ENCODE measurements at regions not wholly inside any gene's neighbourhood (a gene's known extent, or its start where the extent isn't known, plus 50 kb on each side); places are given as distances from the start of the nearest gene placed in this dataset.

GRCh38 chr16:79276501-79276900 lies 324.0 kb downstream of the MAF start:
- Histone ChIP-seq H2AFZ (ENCODE audit: low read depth, low read length) (no peak overlapping the region), H3K36me3 (ENCODE audit: insufficient read depth, low read length) (no peaks in the 10 kb centered on the region), H3K27ac (ENCODE audit: low read depth, low read length) (no peak overlapping the region), H3K4me1 (ENCODE audit: insufficient read depth, low read length) (no peaks in the 10 kb centered on the region), H3K4me2 (ENCODE audit: low read length) (no peak overlapping the region), H3K9me3 (ENCODE audit: insufficient read depth, low read depth, low read length) (peaks cover 3% of the 10 kb centered on the region), H4K20me1 (ENCODE audit: insufficient read depth, low read length) (no peaks in the 10 kb centered on the region), H3K79me2 (ENCODE audit: insufficient read depth, low read length) (no peaks in the 10 kb centered on the region), H3K4me3 (ENCODE audit: insufficient read depth, low read depth, low read length) (no peak overlapping the region), H3K27me3 (ENCODE audit: insufficient read depth, low read length) (no peaks in the 10 kb centered on the region), H3K9ac (ENCODE audit: low read length) (no peak overlapping the region)
- H3K4me3 Mint-ChIP-seq (ENCODE audit: unreplicated experiment): no peak overlapping the region
- H3K27me3 Mint-ChIP-seq (ENCODE audit: low read depth, unreplicated experiment): peaks cover 30% of the 10 kb centered on the region
- no peaks in the 10 kb centered on the region for H3K4me1 Mint-ChIP-seq (ENCODE audit: low read depth, unreplicated experiment)
- no peak for DNase-seq (ENCODE audit: low read depth)
- no peak for TF ChIP-seq EZH2 (IDR thresholded peaks at IDR 0.05; ENCODE audit: insufficient read depth, low read length)
- no peak for FAIRE-seq
- no peaks in the 10 kb centered on the region for H3K9me3 Mint-ChIP-seq (ENCODE audit: unreplicated experiment)
- H3K36me3 Mint-ChIP-seq (ENCODE audit: low read depth, unreplicated experiment): no peaks in the 10 kb centered on the region
- H3K27ac Mint-ChIP-seq (ENCODE audit: unreplicated experiment): no peak overlapping the region

- Histone ChIP-seq H3K79me2 (ENCODE audit: insufficient read depth, low read length) (no peaks in the 10 kb centered on the region), H3K36me3 (ENCODE audit: insufficient read depth, low read length) (no peaks in the 10 kb centered on the region), H4K20me1 (ENCODE audit: insufficient read depth, low read length) (no peaks in the 10 kb centered on the region), H3K4me1 (ENCODE audit: insufficient read depth, low read length) (no peaks in the 10 kb centered on the region), H3K4me3 (ENCODE audit: insufficient read depth, low read depth, low read length) (no peak overlapping the region), H3K27ac (ENCODE audit: low read depth, low read length) (no peak overlapping the region), H3K27me3 (ENCODE audit: insufficient read depth, low read length) (no peaks in the 10 kb centered on the region), H3K9me3 (ENCODE audit: insufficient read depth, low read depth, low read length) (peaks cover 4% of the 10 kb centered on the region), H2AFZ (ENCODE audit: low read depth, low read length) (no peak overlapping the region), H3K9ac (ENCODE audit: low read length) (no peak overlapping the region), H3K4me2 (ENCODE audit: low read length) (no peak overlapping the region)
- Mint-ChIP-seq H3K4me1 (ENCODE audit: low read depth, unreplicated experiment) (peaks cover 5% of the 10 kb centered on the region), H3K27ac (ENCODE audit: unreplicated experiment) (no peak overlapping the region), H3K9me3 (ENCODE audit: unreplicated experiment) (no peaks in the 10 kb centered on the region), H3K27me3 (ENCODE audit: low read depth, unreplicated experiment) (peaks cover 15% of the 10 kb centered on the region), H3K36me3 (ENCODE audit: low read depth, unreplicated experiment) (no peaks in the 10 kb centered on the region), H3K4me3 (ENCODE audit: unreplicated experiment) (no peak overlapping the region)
- no peak for FAIRE-seq
- no peak for DNase-seq (ENCODE audit: low read depth)
- TF ChIP-seq CTCF (IDR thresholded peaks at IDR 0.05; ENCODE audit: insufficient read depth, low read depth, low read length) (no peak), EZH2 (IDR thresholded peaks at IDR 0.05; ENCODE audit: insufficient read depth, low read length) (no peak)
Observed at GRCh38 chr16:79274264-79274663, 326.3 kb downstream of the MAF start.

- Mint-ChIP-seq H3K9me3 (ENCODE audit: unreplicated experiment) (no peaks in the 10 kb centered on the region), H3K36me3 (ENCODE audit: low read depth, unreplicated experiment) (no peaks in the 10 kb centered on the region), H3K4me1 (ENCODE audit: low read depth, unreplicated experiment) (peaks cover 5% of the 10 kb centered on the region), H3K4me3 (ENCODE audit: unreplicated experiment) (no peak overlapping the region), H3K27ac (ENCODE audit: unreplicated experiment) (no peak overlapping the region), H3K27me3 (ENCODE audit: low read depth, unreplicated experiment) (peaks cover 3% of the 10 kb centered on the region)
- no peaks in the 10 kb centered on the region for H3K27me3 ChIP-seq (ENCODE audit: insufficient read depth, low read length)
- no peak overlapping the region for H2AFZ ChIP-seq (ENCODE audit: low read depth, low read length)
- no peak overlapping the region for H3K4me2 ChIP-seq (ENCODE audit: low read length)
- H3K9me3 ChIP-seq (ENCODE audit: insufficient read depth, low read depth, low read length): peaks cover 2% of the 10 kb centered on the region
- no peak overlapping the region for H3K4me3 ChIP-seq (ENCODE audit: insufficient read depth, low read depth, low read length)
- no peak for FAIRE-seq
- H3K27ac ChIP-seq (ENCODE audit: low read depth, low read length): no peak overlapping the region
- H3K36me3 ChIP-seq (ENCODE audit: insufficient read depth, low read length): no peaks in the 10 kb centered on the region
- H3K4me1 ChIP-seq (ENCODE audit: insufficient read depth, low read length): no peaks in the 10 kb centered on the region
- H3K9ac ChIP-seq (ENCODE audit: low read length): no peak overlapping the region
- H4K20me1 ChIP-seq (ENCODE audit: insufficient read depth, low read length): no peaks in the 10 kb centered on the region
- no peak for DNase-seq (ENCODE audit: low read depth)
- TF ChIP-seq CTCF (IDR thresholded peaks at IDR 0.05; ENCODE audit: insufficient read depth, low read depth, low read length): no peak
- TF ChIP-seq EZH2 (IDR thresholded peaks at IDR 0.05; ENCODE audit: insufficient read depth, low read length): no peak
- H3K79me2 ChIP-seq (ENCODE audit: insufficient read depth, low read length): no peaks in the 10 kb centered on the region
Observed at GRCh38 chr16:79272141-79272577, 328.4 kb downstream of the MAF start.
